ENCODE measurements at regions not wholly inside any gene's neighbourhood (a gene's known extent, or its start where the extent isn't known, plus 50 kb on each side); places are given as distances from the start of the nearest gene placed in this dataset. TPM values are rescaled to one million over a fixed set of nuclear protein-coding genes. Genes with fewer than 3 reads are reported as not detected.

GRCh38 chr9:12633016-12633765, 60.0 kb upstream of the TYRP1 start:
- H3K4me1 ChIP-seq (ENCODE audit: insufficient read depth), result no peaks in the 10 kb centered on the region
- H3K27me3 ChIP-seq (replicated peaks; ENCODE audit: insufficient read depth), result 0 out of 2 replicates have a peak, but pooled peaks cover 7% of the 10 kb centered on the region
- 39 to 43% methylated on average over 9 of the region's 9 CpGs for WGBS, 2 experiments (ENCODE audit: low coverage in 1 of 2, low lambda C conversion rate in 2 of 2, missing lambda C conversion rate in 2 of 2)
- DNase-seq, result no peak
- no peak overlapping the region for H2AFZ ChIP-seq
- H3K9ac ChIP-seq, result no peak overlapping the region
- H3F3A ChIP-seq (ENCODE audit: insufficient read depth), result no peaks in the 10 kb centered on the region
- TF ChIP-seq EZH2 (IDR thresholded peaks at IDR 0.05; ENCODE audit: insufficient read depth, poor library complexity, severe bottlenecking) (no peak), EZH2phosphoT487 (IDR thresholded peaks at IDR 0.05; ENCODE audit: insufficient read depth, low read depth) (no peak)
- H3K36me3 ChIP-seq (ENCODE audit: low read depth), result no peaks in the 10 kb centered on the region
- no peak overlapping the region for H3K4me3 ChIP-seq
- no peaks in the 10 kb centered on the region for H3K79me2 ChIP-seq (ENCODE audit: insufficient read depth)
- H3K27ac ChIP-seq, result no peak overlapping the region
- H3K4me2 ChIP-seq (ENCODE audit: unreplicated experiment), result no peak overlapping the region
- in situ Hi-C loops (cut with MboI), result no loop called here
- no peaks in the 10 kb centered on the region for H3K9me2 ChIP-seq (ENCODE audit: insufficient read depth)
- no peaks in the 10 kb centered on the region for H4K20me1 ChIP-seq (ENCODE audit: insufficient read depth)
- no peaks in the 10 kb centered on the region for H3K9me3 ChIP-seq (ENCODE audit: low read depth)

GRCh38 chr9:12640016-12640587, 53.1 kb upstream of the TYRP1 start:
- TF ChIP-seq EZH2phosphoT487 (IDR thresholded peaks at IDR 0.05; ENCODE audit: insufficient read depth, low read depth), result no peak
- TF ChIP-seq EZH2 (IDR thresholded peaks at IDR 0.05; ENCODE audit: insufficient read depth, poor library complexity, severe bottlenecking), result no peak
- 19 to 20% methylated on average over 3 of the region's 3 CpGs for WGBS, 2 experiments (ENCODE audit: low coverage in 1 of 2, low lambda C conversion rate in 2 of 2, missing lambda C conversion rate in 2 of 2)

GRCh38 chr9:12640866-12641636, 52.1 kb upstream of the TYRP1 start:
- no peaks in the 10 kb centered on the region for H4K20me1 ChIP-seq (ENCODE audit: insufficient read depth)
- 17 to 20% methylated on average over 4 of the region's 4 CpGs for WGBS, 2 experiments (ENCODE audit: low coverage in 1 of 2, low lambda C conversion rate in 2 of 2, missing lambda C conversion rate in 2 of 2)
- in situ Hi-C loops (cut with MboI), result no loop called here
- no peak overlapping the region for H3K4me2 ChIP-seq (ENCODE audit: unreplicated experiment)
- no peak for TF ChIP-seq EZH2phosphoT487 (IDR thresholded peaks at IDR 0.05; ENCODE audit: insufficient read depth, low read depth)
- no peak for TF ChIP-seq EZH2 (IDR thresholded peaks at IDR 0.05; ENCODE audit: insufficient read depth, poor library complexity, severe bottlenecking)
- H2AFZ ChIP-seq, result no peak overlapping the region
- H3K9ac ChIP-seq, result no peak overlapping the region
- H3K4me1 ChIP-seq (ENCODE audit: insufficient read depth), result no peaks in the 10 kb centered on the region
- no peaks in the 10 kb centered on the region for H3F3A ChIP-seq (ENCODE audit: insufficient read depth)
- H3K36me3 ChIP-seq (ENCODE audit: low read depth), result no peaks in the 10 kb centered on the region
- no peak for DNase-seq
- no peaks in the 10 kb centered on the region for H3K9me2 ChIP-seq (ENCODE audit: insufficient read depth)
- no peaks in the 10 kb centered on the region for H3K9me3 ChIP-seq (ENCODE audit: low read depth)
- H3K27ac ChIP-seq, result no peak overlapping the region
- H3K4me3 ChIP-seq, result no peak overlapping the region
- peaks cover 3% of the 10 kb centered on the region; the same call in 1 of the 2 replicates for H3K27me3 ChIP-seq (replicated peaks; ENCODE audit: insufficient read depth)
- no peaks in the 10 kb centered on the region for H3K79me2 ChIP-seq (ENCODE audit: insufficient read depth)

More at GRCh38 chr9:12640016-12640587, 53.1 kb upstream of the TYRP1 start:
- Histone ChIP-seq H3F3A (ENCODE audit: insufficient read depth) (no peaks in the 10 kb centered on the region), H3K9me3 (ENCODE audit: low read depth) (no peaks in the 10 kb centered on the region), H3K27me3 (replicated peaks; ENCODE audit: insufficient read depth) (peaks cover 3% of the 10 kb centered on the region; the same call in 1 of the 2 replicates), H3K27ac (no peak overlapping the region), H2AFZ (no peak overlapping the region), H4K20me1 (ENCODE audit: insufficient read depth) (no peaks in the 10 kb centered on the region), H3K4me2 (ENCODE audit: unreplicated experiment) (no peak overlapping the region), H3K9ac (no peak overlapping the region), H3K36me3 (ENCODE audit: low read depth) (no peaks in the 10 kb centered on the region), H3K4me3 (no peak overlapping the region), H3K79me2 (ENCODE audit: insufficient read depth) (no peaks in the 10 kb centered on the region), H3K9me2 (ENCODE audit: insufficient read depth) (no peaks in the 10 kb centered on the region), H3K4me1 (ENCODE audit: insufficient read depth) (no peaks in the 10 kb centered on the region)
- in situ Hi-C loops (cut with MboI), result no loop called here
- peak; percentile 71 for DNase-seq

Small RNAs in the stretch of these regions (small RNA-seq; reads per million reads assigned to genes)
- gene AL161788.1 (ENCODE audit: low read depth, low replicate concordance), result not detected
- not detected for gene AL162413.1 (ENCODE audit: low read depth, low replicate concordance)
- gene AL592227.1 (ENCODE audit: low read depth, low replicate concordance), result not detected
- gene RNU2-47P (ENCODE audit: low read depth, low replicate concordance), result 2.7 reads per million, percentile 71 among the genes with 10 or more reads in this experiment

Measured in GM23248 (cell line).